ENCODE measurements at regions not wholly inside any gene's neighbourhood (a gene's known extent, or its start where the extent isn't known, plus 50 kb on each side); places are given as distances from the start of the nearest gene placed in this dataset.

DNA sequence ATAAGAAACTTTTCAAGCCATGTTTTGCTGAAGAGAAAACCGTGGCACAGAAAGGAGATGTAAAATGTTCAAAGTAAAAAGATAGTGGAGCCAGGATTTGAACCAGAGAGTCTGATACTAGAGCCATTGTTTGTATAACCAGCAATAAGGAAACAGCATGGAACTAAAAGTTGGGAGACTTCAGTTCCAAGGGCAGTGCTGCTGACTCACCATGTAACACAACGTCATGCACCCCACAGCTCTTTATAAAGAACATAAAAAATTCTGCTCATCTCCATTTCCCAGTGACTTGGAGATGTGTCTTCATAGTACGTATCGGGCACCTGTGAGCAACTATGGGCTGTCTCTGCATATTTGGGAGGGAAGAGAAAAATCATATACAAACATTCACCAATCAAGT, 353.0 kb upstream of the PIK3C3 start:
- H3K9me3 Mint-ChIP-seq: peaks cover 4% of the 10 kb centered on the region

DNA sequence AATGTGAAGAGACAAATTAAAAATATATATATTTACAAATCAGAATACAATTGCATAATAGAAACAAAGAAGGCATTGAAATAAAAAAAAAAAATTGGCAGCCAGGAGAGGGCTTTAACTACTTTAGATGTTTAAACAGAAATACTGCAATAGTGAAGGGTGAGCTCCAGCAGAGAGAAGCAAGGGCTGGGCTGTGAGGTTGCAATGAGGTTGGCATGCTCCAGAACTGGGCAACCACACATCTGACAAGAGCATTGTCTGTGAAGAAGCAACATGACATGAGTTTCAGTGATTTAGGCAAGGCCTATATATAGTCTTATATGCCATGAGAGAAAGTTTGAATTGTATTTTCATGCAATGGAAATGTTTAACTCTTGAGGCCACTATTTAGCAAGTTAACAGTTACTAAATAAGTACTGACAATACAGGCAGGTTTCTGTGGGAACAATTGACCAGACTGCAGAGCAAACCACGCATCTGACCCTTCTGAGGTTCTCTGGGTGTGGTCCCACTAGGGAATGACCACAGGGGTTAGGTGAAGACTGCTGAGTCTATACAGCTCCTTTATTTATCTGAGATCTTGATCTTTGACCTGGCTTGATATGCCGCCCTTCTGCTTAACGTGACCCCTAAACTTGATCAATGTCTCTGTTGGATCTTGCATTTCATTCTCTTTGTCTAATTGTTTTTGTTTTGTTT, 354.2 kb upstream of the PIK3C3 start:
- DNase-seq (ENCODE audit: low spot score): no peak
- peaks cover 6% of the 10 kb centered on the region for H3K79me2 ChIP-seq (ENCODE audit: low read depth)
- H3K9ac ChIP-seq: no peak overlapping the region
- H3K4me2 ChIP-seq: no peak overlapping the region
- Mint-ChIP-seq H3K4me1 (peaks cover 3% of the 10 kb centered on the region), H3K36me3 (peaks cover 3% of the 10 kb centered on the region), H3K27ac (no peak overlapping the region), H3K27me3 (ENCODE audit: insufficient read depth, low read depth) (no peaks in the 10 kb centered on the region), H3K4me3 (no peak overlapping the region), H3K9me3 (peaks cover 2% of the 10 kb centered on the region)
- H3F3A ChIP-seq (ENCODE audit: low read depth): no peaks in the 10 kb centered on the region
- H3K4me3 ChIP-seq: no peak overlapping the region
- no peaks in the 10 kb centered on the region for H3K9me3 ChIP-seq (ENCODE audit: low read depth)
- H3K36me3 ChIP-seq: no peaks in the 10 kb centered on the region
- TF ChIP-seq EZH2 (IDR thresholded peaks at IDR 0.05): no peak
- TF ChIP-seq, protein P1, sequence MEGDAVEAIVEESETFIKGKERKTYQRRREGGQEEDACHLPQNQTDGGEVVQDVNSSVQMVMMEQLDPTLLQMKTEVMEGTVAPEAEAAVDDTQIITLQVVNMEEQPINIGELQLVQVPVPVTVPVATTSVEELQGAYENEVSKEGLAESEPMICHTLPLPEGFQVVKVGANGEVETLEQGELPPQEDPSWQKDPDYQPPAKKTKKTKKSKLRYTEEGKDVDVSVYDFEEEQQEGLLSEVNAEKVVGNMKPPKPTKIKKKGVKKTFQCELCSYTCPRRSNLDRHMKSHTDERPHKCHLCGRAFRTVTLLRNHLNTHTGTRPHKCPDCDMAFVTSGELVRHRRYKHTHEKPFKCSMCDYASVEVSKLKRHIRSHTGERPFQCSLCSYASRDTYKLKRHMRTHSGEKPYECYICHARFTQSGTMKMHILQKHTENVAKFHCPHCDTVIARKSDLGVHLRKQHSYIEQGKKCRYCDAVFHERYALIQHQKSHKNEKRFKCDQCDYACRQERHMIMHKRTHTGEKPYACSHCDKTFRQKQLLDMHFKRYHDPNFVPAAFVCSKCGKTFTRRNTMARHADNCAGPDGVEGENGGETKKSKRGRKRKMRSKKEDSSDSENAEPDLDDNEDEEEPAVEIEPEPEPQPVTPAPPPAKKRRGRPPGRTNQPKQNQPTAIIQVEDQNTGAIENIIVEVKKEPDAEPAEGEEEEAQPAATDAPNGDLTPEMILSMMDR (IDR thresholded peaks at IDR 0.05): no peak
- no peak for TF ChIP-seq EZH2phosphoT487 (IDR thresholded peaks at IDR 0.05)
- no peak overlapping the region for H3K27ac ChIP-seq
- no peaks in the 10 kb centered on the region for H4K20me1 ChIP-seq (ENCODE audit: low read depth)
- no peak overlapping the region for H2AFZ ChIP-seq (replicated peaks)
- H3K4me1 ChIP-seq: no peaks in the 10 kb centered on the region
- H3K27me3 ChIP-seq: no peaks in the 10 kb centered on the region

More for the DNA sequence above, 353.0 kb upstream of the PIK3C3 start:
- Histone ChIP-seq H3F3A (ENCODE audit: low read depth) (no peaks in the 10 kb centered on the region), H3K4me3 (no peak overlapping the region), H3K79me2 (ENCODE audit: low read depth) (peaks cover 6% of the 10 kb centered on the region), H3K4me2 (no peak overlapping the region), H3K9ac (no peak overlapping the region), H3K27me3 (no peaks in the 10 kb centered on the region), H3K4me1 (no peaks in the 10 kb centered on the region), H3K27ac (no peak overlapping the region), H3K36me3 (no peaks in the 10 kb centered on the region), H4K20me1 (ENCODE audit: low read depth) (no peaks in the 10 kb centered on the region), H3K9me3 (ENCODE audit: low read depth) (no peaks in the 10 kb centered on the region), H2AFZ (replicated peaks) (no peak overlapping the region)
- Mint-ChIP-seq H3K36me3 (peaks cover 5% of the 10 kb centered on the region), H3K4me1 (peaks cover 3% of the 10 kb centered on the region), H3K4me3 (no peak overlapping the region), H3K27me3 (ENCODE audit: insufficient read depth, low read depth) (no peaks in the 10 kb centered on the region), H3K27ac (no peak overlapping the region)
- no peak for DNase-seq (ENCODE audit: low spot score)
- TF ChIP-seq EZH2phosphoT487 (IDR thresholded peaks at IDR 0.05) (no peak), EZH2 (IDR thresholded peaks at IDR 0.05) (no peak)
- TF ChIP-seq, protein P1 (IDR thresholded peaks at IDR 0.05): no peak

DNA sequence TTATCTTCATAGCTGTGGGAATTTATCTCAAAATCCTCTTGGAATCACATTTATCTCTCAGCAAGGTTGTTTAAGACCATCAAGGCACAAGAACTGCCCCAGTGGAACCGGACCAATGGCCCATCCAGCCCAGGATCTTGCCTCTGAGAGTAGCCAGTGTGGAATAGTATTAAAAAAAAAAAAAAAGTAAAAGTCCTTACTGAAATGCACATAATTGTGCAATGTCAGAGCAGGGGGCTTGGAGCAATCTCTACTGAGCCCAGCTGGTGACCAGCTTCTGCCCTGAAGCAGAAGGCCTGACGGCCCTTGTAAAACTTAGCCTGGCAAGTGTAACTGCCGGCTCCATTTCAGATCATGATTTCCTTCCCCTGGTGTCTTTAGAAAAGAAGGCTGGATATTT, 355.6 kb upstream of the PIK3C3 start:
- no peaks in the 10 kb centered on the region for H3K79me2 ChIP-seq (ENCODE audit: low read depth)
- H3F3A ChIP-seq (ENCODE audit: low read depth): no peaks in the 10 kb centered on the region
- H3K4me3 ChIP-seq: no peak overlapping the region
- H3K9ac ChIP-seq: no peak overlapping the region
- no peaks in the 10 kb centered on the region for H3K27me3 Mint-ChIP-seq (ENCODE audit: insufficient read depth, low read depth)
- H3K4me1 ChIP-seq: no peaks in the 10 kb centered on the region
- H3K9me3 ChIP-seq (ENCODE audit: low read depth): no peaks in the 10 kb centered on the region
- no peak overlapping the region for H3K27ac ChIP-seq
- TF ChIP-seq EZH2phosphoT487 (IDR thresholded peaks at IDR 0.05) (no peak), EZH2 (IDR thresholded peaks at IDR 0.05) (no peak)
- TF ChIP-seq, protein P1 (IDR thresholded peaks at IDR 0.05): no peak
- H3K27me3 ChIP-seq: no peaks in the 10 kb centered on the region
- H3K27ac Mint-ChIP-seq: no peak overlapping the region
- no peak overlapping the region for H3K4me3 Mint-ChIP-seq
- no peak overlapping the region for H2AFZ ChIP-seq (replicated peaks)
- no peaks in the 10 kb centered on the region for H4K20me1 ChIP-seq (ENCODE audit: low read depth)
- peaks cover 3% of the 10 kb centered on the region for H3K36me3 Mint-ChIP-seq
- no peak overlapping the region for H3K4me2 ChIP-seq
- no peaks in the 10 kb centered on the region for H3K9me3 Mint-ChIP-seq
- H3K36me3 ChIP-seq: no peaks in the 10 kb centered on the region
- DNase-seq (ENCODE audit: low spot score): no peak
- peaks cover 3% of the 10 kb centered on the region for H3K4me1 Mint-ChIP-seq
